ENCODE measurements at regions not wholly inside any gene's neighbourhood (a gene's known extent, or its start where the extent isn't known, plus 50 kb on each side); places are given as distances from the start of the nearest gene placed in this dataset.
"Not testable (repeated sequence)": the region's sequence is repeated elsewhere in the genome, so short reads cannot be mapped to it uniquely, and the experiment has no call there.

DNA sequence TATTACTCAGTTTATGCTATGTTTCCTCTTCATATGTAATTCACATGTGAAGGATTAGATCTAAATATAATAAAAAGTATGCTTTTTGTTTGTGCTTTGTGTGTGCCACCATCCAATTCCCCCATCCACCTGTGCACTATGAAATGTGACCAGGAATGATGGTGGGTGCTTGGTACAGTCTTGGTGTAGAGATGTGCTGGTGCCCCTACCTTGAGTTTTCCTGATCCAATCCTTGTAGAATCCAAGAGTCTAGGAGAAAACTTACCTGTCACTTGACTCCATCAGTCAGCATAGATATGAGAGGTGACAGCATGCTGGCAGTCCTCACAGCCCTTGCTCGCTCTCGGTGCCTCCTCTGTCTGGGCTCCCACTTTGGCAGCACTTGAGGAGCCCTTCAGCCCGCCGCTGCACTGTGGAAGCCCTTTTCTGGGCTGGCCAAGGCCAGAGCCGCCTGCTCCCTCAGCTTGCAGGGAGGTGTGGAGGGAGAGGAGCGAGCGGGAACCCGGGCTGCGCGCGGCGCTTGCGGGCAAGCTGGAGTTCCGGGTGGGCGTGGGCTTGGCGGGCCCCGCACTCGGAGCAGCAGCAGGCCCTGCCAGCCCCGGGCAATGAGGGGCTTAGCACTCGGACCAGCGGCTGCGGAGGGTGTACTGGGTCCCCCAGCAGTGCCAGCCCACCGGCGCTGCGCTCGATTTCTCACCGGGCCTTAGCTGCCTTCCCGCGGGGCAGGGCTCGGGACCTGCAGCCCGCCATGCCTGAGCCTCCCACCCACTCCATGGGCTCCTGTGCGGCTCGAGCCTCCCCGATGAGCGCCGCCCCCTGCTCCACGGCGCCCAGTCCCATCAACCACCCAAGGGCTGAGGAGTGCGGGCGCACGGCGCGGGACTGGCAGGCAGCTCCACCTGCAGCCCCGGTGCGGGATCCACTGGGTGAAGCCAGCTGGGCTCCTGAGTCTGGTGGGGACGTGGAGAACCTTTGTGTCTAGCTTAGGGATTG is 874.7 kb downstream of the PLA2G4A start:
- not testable (repeated sequence) for H3K36me3 ChIP-seq (ENCODE audit: control insufficient read depth in 2 of 2, insufficient read depth in 2 of 2, low read length in 1 of 2); H3K4me1 ChIP-seq (ENCODE audit: control insufficient read depth in 2 of 2, insufficient read depth in 2 of 2, low read length in 1 of 2); H3K27me3 ChIP-seq (ENCODE audit: control insufficient read depth in 1 of 2, insufficient read depth in 2 of 2, low read length in 2 of 2); H3K4me3 ChIP-seq (ENCODE audit: low read depth in 1 of 2, low read length in 2 of 2); H3K27ac ChIP-seq (ENCODE audit: low read depth in 2 of 2, low read length in 1 of 2); H3K9me3 ChIP-seq (ENCODE audit: control insufficient read depth in 2 of 2, insufficient read depth in 1 of 2, low read depth in 1 of 2, low read length in 1 of 2)
- 91 to 92% methylated on average over 29 to 38 of the region's 46 CpGs for WGBS, 2 donors

GRCh38 chr1:187714470-187714869 is 885.7 kb downstream of the PLA2G4A start:
- H3K4me1 ChIP-seq (ENCODE audit: control insufficient read depth in 2 of 2, insufficient read depth in 2 of 2, low read length in 1 of 2) = no peaks in the 10 kb centered on the region
- H3K36me3 ChIP-seq (ENCODE audit: control insufficient read depth in 2 of 2, insufficient read depth in 2 of 2, low read length in 1 of 2) = no peaks in the 10 kb centered on the region
- no peaks in the 10 kb centered on the region for H3K27me3 ChIP-seq (ENCODE audit: control insufficient read depth in 1 of 2, insufficient read depth in 2 of 2, low read length in 2 of 2)
- no peaks in the 10 kb centered on the region for H3K9me3 ChIP-seq (ENCODE audit: control insufficient read depth in 2 of 2, insufficient read depth in 1 of 2, low read depth in 1 of 2, low read length in 1 of 2)
- WGBS, 2 donors = 72 to 80% methylated on average over 6 of the region's 6 CpGs
- no peak overlapping the region for H3K27ac ChIP-seq (ENCODE audit: low read depth in 2 of 2, low read length in 1 of 2)
- no peak overlapping the region for H3K4me3 ChIP-seq (ENCODE audit: low read depth in 1 of 2, low read length in 2 of 2)

GRCh38 chr1:187715483-187715882 is 886.7 kb downstream of the PLA2G4A start:
- Histone ChIP-seq H3K27ac (ENCODE audit: low read depth in 2 of 2, low read length in 1 of 2) (no peak overlapping the region), H3K27me3 (ENCODE audit: control insufficient read depth in 1 of 2, insufficient read depth in 2 of 2, low read length in 2 of 2) (no peaks in the 10 kb centered on the region), H3K36me3 (ENCODE audit: control insufficient read depth in 2 of 2, insufficient read depth in 2 of 2, low read length in 1 of 2) (no peaks in the 10 kb centered on the region), H3K9me3 (ENCODE audit: control insufficient read depth in 2 of 2, insufficient read depth in 1 of 2, low read depth in 1 of 2, low read length in 1 of 2) (no peaks in the 10 kb centered on the region), H3K4me3 (ENCODE audit: low read depth in 1 of 2, low read length in 2 of 2) (no peak overlapping the region), H3K4me1 (ENCODE audit: control insufficient read depth in 2 of 2, insufficient read depth in 2 of 2, low read length in 1 of 2) (no peaks in the 10 kb centered on the region)

DNA sequence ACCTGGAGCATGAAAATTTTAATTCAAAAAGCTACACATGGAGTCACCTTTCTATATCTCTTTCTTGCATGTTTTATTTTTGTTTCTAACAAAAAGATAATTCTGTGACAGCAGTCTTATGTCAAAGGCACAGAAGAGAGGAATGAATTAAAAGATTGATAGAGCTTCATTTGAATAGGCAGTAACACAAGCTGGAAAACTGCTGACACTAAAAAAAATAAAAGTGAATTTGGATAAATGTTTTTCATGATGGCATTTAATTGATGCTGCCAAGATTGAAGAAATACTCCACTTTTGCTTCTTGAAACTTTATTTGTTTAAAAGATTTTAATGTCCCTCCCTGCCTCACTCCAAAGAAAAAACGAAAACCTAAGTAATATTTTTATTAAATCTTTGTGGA is 887.4 kb downstream of the PLA2G4A start:
- H3K27me3 ChIP-seq (ENCODE audit: control insufficient read depth in 1 of 2, insufficient read depth in 2 of 2, low read length in 2 of 2) = no peaks in the 10 kb centered on the region

DNA sequence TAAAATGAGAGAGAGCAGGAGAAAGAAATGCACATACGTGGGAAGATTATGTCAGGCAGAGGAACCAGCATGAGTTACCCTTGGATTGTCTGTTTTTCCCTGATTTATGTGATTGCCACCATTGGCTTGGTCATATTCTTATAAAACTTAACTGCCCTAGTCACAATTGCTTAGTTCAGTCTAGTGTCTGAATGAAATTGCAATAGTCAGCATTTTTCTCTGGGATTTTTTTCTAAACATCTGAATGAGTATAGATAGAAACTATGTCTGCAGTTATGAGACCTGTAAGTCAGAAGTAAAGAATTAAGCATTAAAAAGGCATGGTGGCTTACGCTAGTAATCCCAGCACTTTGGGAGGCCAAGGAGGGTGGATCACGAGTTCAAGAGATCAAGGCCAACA is 889.8 kb downstream of the PLA2G4A start:
- H3K4me3 ChIP-seq (ENCODE audit: low read depth in 1 of 2, low read length in 2 of 2) = no peak overlapping the region
- 78 to 81% methylated on average over 3 of the region's 3 CpGs for WGBS, 2 donors
- no peaks in the 10 kb centered on the region for H3K9me3 ChIP-seq (ENCODE audit: control insufficient read depth in 2 of 2, insufficient read depth in 1 of 2, low read depth in 1 of 2, low read length in 1 of 2)
- H3K27me3 ChIP-seq (ENCODE audit: control insufficient read depth in 1 of 2, insufficient read depth in 2 of 2, low read length in 2 of 2) = no peaks in the 10 kb centered on the region
- no peaks in the 10 kb centered on the region for H3K4me1 ChIP-seq (ENCODE audit: control insufficient read depth in 2 of 2, insufficient read depth in 2 of 2, low read length in 1 of 2)
- no peak overlapping the region for H3K27ac ChIP-seq (ENCODE audit: low read depth in 2 of 2, low read length in 1 of 2)
- H3K36me3 ChIP-seq (ENCODE audit: control insufficient read depth in 2 of 2, insufficient read depth in 2 of 2, low read length in 1 of 2) = no peaks in the 10 kb centered on the region

More for the DNA sequence above, 887.4 kb downstream of the PLA2G4A start:
- H3K4me3 ChIP-seq (ENCODE audit: low read depth in 1 of 2, low read length in 2 of 2) = no peak overlapping the region
- no peaks in the 10 kb centered on the region for H3K9me3 ChIP-seq (ENCODE audit: control insufficient read depth in 2 of 2, insufficient read depth in 1 of 2, low read depth in 1 of 2, low read length in 1 of 2)
- 39 to 53% methylated on average over 1 of the region's 1 CpG for WGBS, 2 donors
- H3K27ac ChIP-seq (ENCODE audit: low read depth in 2 of 2, low read length in 1 of 2) = no peak overlapping the region
- H3K36me3 ChIP-seq (ENCODE audit: control insufficient read depth in 2 of 2, insufficient read depth in 2 of 2, low read length in 1 of 2) = no peaks in the 10 kb centered on the region
- no peaks in the 10 kb centered on the region for H3K4me1 ChIP-seq (ENCODE audit: control insufficient read depth in 2 of 2, insufficient read depth in 2 of 2, low read length in 1 of 2)

GRCh38 chr1:187721216-187721615 is 892.5 kb downstream of the PLA2G4A start:
- Histone ChIP-seq H3K9me3 (ENCODE audit: control insufficient read depth in 2 of 2, insufficient read depth in 1 of 2, low read depth in 1 of 2, low read length in 1 of 2) (no peaks in the 10 kb centered on the region), H3K4me3 (ENCODE audit: low read depth in 1 of 2, low read length in 2 of 2) (no peak overlapping the region), H3K4me1 (ENCODE audit: control insufficient read depth in 2 of 2, insufficient read depth in 2 of 2, low read length in 1 of 2) (no peaks in the 10 kb centered on the region), H3K27ac (ENCODE audit: low read depth in 2 of 2, low read length in 1 of 2) (no peak overlapping the region), H3K36me3 (ENCODE audit: control insufficient read depth in 2 of 2, insufficient read depth in 2 of 2, low read length in 1 of 2) (no peaks in the 10 kb centered on the region), H3K27me3 (ENCODE audit: control insufficient read depth in 1 of 2, insufficient read depth in 2 of 2, low read length in 2 of 2) (no peaks in the 10 kb centered on the region)

DNA sequence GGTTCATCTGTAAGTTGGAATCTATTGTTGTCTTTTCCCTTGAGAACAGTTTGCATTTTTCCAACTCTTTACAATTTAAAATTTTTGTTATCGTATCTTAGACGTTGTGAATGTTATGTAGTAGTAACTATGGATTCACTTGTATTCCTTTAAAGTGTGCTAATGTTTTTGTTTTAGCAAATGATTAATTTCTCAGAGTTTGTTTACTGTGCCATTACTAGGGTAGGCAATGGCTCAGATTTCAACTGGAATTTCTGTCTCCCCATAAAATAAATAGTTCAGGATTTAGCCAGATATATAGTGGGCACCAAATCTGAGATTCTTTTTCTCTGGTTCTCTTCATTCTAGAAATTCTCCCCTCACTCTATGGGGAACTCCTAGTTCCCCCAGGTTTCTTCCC is 896.5 kb downstream of the PLA2G4A start:
- H3K27me3 ChIP-seq (ENCODE audit: control insufficient read depth in 1 of 2, insufficient read depth in 2 of 2, low read length in 2 of 2) = no peaks in the 10 kb centered on the region
- no peaks in the 10 kb centered on the region for H3K36me3 ChIP-seq (ENCODE audit: control insufficient read depth in 2 of 2, insufficient read depth in 2 of 2, low read length in 1 of 2)
- H3K9me3 ChIP-seq (ENCODE audit: control insufficient read depth in 2 of 2, insufficient read depth in 1 of 2, low read depth in 1 of 2, low read length in 1 of 2) = no peaks in the 10 kb centered on the region
- H3K4me3 ChIP-seq (ENCODE audit: low read depth in 1 of 2, low read length in 2 of 2) = no peak overlapping the region
- H3K27ac ChIP-seq (ENCODE audit: low read depth in 2 of 2, low read length in 1 of 2) = no peak overlapping the region
- 63 to 76% methylated on average over 2 of the region's 2 CpGs for WGBS, 2 donors
- H3K4me1 ChIP-seq (ENCODE audit: control insufficient read depth in 2 of 2, insufficient read depth in 2 of 2, low read length in 1 of 2) = no peaks in the 10 kb centered on the region

GRCh38 chr1:187733232-187733631 is 904.5 kb downstream of the PLA2G4A start:
- Histone ChIP-seq H3K27ac (ENCODE audit: low read depth in 2 of 2, low read length in 1 of 2) (no peak overlapping the region), H3K4me3 (ENCODE audit: low read depth in 1 of 2, low read length in 2 of 2) (no peak overlapping the region), H3K27me3 (ENCODE audit: control insufficient read depth in 1 of 2, insufficient read depth in 2 of 2, low read length in 2 of 2) (no peaks in the 10 kb centered on the region), H3K9me3 (ENCODE audit: control insufficient read depth in 2 of 2, insufficient read depth in 1 of 2, low read depth in 1 of 2, low read length in 1 of 2) (no peaks in the 10 kb centered on the region), H3K36me3 (ENCODE audit: control insufficient read depth in 2 of 2, insufficient read depth in 2 of 2, low read length in 1 of 2) (no peaks in the 10 kb centered on the region), H3K4me1 (ENCODE audit: control insufficient read depth in 2 of 2, insufficient read depth in 2 of 2, low read length in 1 of 2) (no peaks in the 10 kb centered on the region)
- WGBS, 2 donors = 79 to 89% methylated on average over 1 of the region's 1 CpG

GRCh38 chr1:187734427-187734826 is 905.7 kb downstream of the PLA2G4A start:
- no peaks in the 10 kb centered on the region for H3K27me3 ChIP-seq (ENCODE audit: control insufficient read depth in 1 of 2, insufficient read depth in 2 of 2, low read length in 2 of 2)
- no peak overlapping the region for H3K27ac ChIP-seq (ENCODE audit: low read depth in 2 of 2, low read length in 1 of 2)
- no peak overlapping the region for H3K4me3 ChIP-seq (ENCODE audit: low read depth in 1 of 2, low read length in 2 of 2)
- 84 to 85% methylated on average over 4 of the region's 4 CpGs for WGBS, 2 donors
- no peaks in the 10 kb centered on the region for H3K36me3 ChIP-seq (ENCODE audit: control insufficient read depth in 2 of 2, insufficient read depth in 2 of 2, low read length in 1 of 2)
- no peaks in the 10 kb centered on the region for H3K4me1 ChIP-seq (ENCODE audit: control insufficient read depth in 2 of 2, insufficient read depth in 2 of 2, low read length in 1 of 2)
- H3K9me3 ChIP-seq (ENCODE audit: control insufficient read depth in 2 of 2, insufficient read depth in 1 of 2, low read depth in 1 of 2, low read length in 1 of 2) = no peaks in the 10 kb centered on the region

DNA sequence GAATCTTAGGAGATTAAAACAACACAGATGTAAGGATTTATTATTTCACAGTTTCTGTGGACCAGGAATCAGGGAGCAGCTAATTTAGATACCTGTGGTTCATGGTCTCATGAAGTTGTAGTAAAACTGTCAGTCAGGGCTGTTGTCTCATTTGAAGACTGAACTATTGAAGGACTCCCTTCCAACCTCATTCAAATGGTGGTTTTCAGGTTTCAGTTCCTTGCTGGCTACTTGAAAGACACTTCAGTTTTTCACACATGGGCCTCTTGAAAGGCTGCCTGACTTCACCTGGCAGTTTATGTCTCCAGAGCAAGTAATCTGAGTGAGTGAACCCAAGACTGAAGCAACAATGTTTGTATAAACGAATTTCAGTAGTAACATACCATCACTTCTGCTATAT is 915.9 kb downstream of the PLA2G4A start:
- 64 to 67% methylated on average over 1 of the region's 1 CpG for WGBS, 2 donors

More for the DNA sequence above, 915.9 kb downstream of the PLA2G4A start:
- Histone ChIP-seq H3K27me3 (ENCODE audit: control insufficient read depth in 1 of 2, insufficient read depth in 2 of 2, low read length in 2 of 2) (no peaks in the 10 kb centered on the region), H3K9me3 (ENCODE audit: control insufficient read depth in 2 of 2, insufficient read depth in 1 of 2, low read depth in 1 of 2, low read length in 1 of 2) (no peaks in the 10 kb centered on the region), H3K36me3 (ENCODE audit: control insufficient read depth in 2 of 2, insufficient read depth in 2 of 2, low read length in 1 of 2) (no peaks in the 10 kb centered on the region), H3K4me3 (ENCODE audit: low read depth in 1 of 2, low read length in 2 of 2) (no peak overlapping the region), H3K4me1 (ENCODE audit: control insufficient read depth in 2 of 2, insufficient read depth in 2 of 2, low read length in 1 of 2) (no peaks in the 10 kb centered on the region), H3K27ac (ENCODE audit: low read depth in 2 of 2, low read length in 1 of 2) (no peak overlapping the region)
